T47D (cell line): ENCODE measurements at regions not wholly inside any gene's neighbourhood (a gene's known extent, or its start where the extent isn't known, plus 50 kb on each side); places are given as distances from the start of the nearest gene placed in this dataset.
"Not testable (repeated sequence)": the region's sequence is repeated elsewhere in the genome, so short reads cannot be mapped to it uniquely, and the experiment has no call there.

Experiments used
- DNase-seq, 2 experiments: peaks; one replicate each; pipeline versions ENCODE4 v3.0.0 to v3.0.0-alpha.2; 2011 to 2012; ENCODE audit warnings: low read depth in 1 of 2, low spot score in 1 of 2
- JUND ChIP-seq: IDR thresholded peaks from 2 replicates; pipeline ENCODE4 v1.6.1; 2012; ENCODE audit warnings: low read depth
- in situ Hi-C: cut with HindIII; loops from 2 replicates; pipeline ENCODE4 v1.10.0; 2016; ENCODE audit warnings: low sequenced_read_pairs, low pct_unique_long_range_greater_than_20kb

- in situ Hi-C loops: no loop called here
- no peak for TF ChIP-seq JUND
- DNase-seq: no peak
These were observed 1344.9 kb downstream of the UQCRFS1 start for GRCh38 chr19:27868007-27868406.

GRCh38 chr19:27865927-27866777 lies 1346.8 kb downstream of the UQCRFS1 start:
- no peak for TF ChIP-seq JUND
- in situ Hi-C loops: no loop called here

DNA sequence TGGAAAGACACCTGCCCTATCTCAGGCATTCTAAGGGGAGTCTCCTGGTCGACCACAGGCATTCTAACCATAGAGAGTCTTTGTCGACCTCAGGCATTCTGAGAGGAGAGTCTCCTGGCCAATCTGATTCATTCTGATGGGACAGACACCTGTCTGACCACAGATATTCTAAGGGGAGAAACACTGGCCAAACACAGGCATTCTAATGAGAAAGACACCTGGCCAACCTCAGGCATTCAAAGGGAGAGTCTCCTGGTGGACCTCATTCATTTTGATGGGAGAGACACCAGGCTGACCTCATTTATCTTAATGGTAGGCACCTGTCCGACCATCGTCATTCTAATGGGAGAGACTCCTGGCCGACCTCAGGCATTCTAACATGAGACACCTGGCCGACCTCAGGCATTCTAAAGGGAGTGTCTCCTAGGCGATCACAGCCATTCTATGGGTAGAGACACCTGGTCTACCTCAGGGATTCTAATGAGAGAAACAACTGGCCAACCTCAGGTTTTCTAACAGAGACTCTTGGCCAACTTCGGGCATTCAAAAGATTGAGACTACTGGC lies 1351.5 kb downstream of the UQCRFS1 start:
- in situ Hi-C loops: no loop called here

More at GRCh38 chr19:27865927-27866777, 1346.8 kb downstream of the UQCRFS1 start:
- DNase-seq: peak in 1 of 2 experiments; percentile 18

GRCh38 chr19:27860309-27860934 lies 1352.5 kb downstream of the UQCRFS1 start:
- DNase-seq: peak in 1 of 2 experiments; percentile 79
- TF ChIP-seq JUND: no peak
- in situ Hi-C loops: no loop called here

More for the DNA sequence above, 1351.5 kb downstream of the UQCRFS1 start:
- no peak for TF ChIP-seq JUND
- no peak for DNase-seq

GRCh38 chr19:27859689-27860088 lies 1353.3 kb downstream of the UQCRFS1 start:
- no peak for TF ChIP-seq JUND

GRCh38 chr19:27858981-27859581 lies 1353.9 kb downstream of the UQCRFS1 start:
- TF ChIP-seq JUND: no peak
- peak; percentile 11 to 96 for DNase-seq
- in situ Hi-C loops: no loop called here

More at GRCh38 chr19:27859689-27860088, 1353.3 kb downstream of the UQCRFS1 start:
- peak in 1 of 2 experiments; percentile 74 for DNase-seq
- in situ Hi-C loops: no loop called here

- in situ Hi-C loops, DNase-seq: not testable (repeated sequence)
These were observed 1360.0 kb downstream of the UQCRFS1 start for GRCh38 chr19:27852931-27853330.

GRCh38 chr19:27851543-27852060 lies 1361.3 kb downstream of the UQCRFS1 start:
- TF ChIP-seq JUND: no peak
- DNase-seq: no peak
- in situ Hi-C loops: no loop called here

DNA sequence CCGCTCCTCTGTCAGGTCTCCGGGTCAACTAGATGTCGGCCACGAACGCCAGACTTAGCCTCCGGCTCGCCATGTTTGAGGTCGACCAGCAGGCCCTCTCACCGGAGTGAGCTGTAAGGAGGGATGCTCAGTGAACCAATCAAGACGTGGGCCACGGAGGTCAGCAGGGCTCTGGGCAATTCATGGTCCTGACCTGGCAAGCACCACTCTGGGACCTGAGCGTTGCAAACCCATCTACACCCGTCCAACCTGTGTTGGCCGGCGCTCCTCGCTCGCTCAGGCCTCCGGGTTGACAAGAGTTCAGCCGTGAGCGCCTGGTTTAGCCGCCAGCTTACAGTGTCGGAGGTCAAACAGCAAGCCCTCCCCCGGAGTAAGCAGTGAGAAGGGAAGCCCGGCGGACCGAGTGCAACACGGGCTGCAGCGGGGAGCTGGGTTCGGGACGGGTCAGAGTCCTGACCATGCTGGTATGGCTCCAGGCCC lies 1361.9 kb downstream of the UQCRFS1 start:
- TF ChIP-seq JUND: no peak
- DNase-seq: no peak
- in situ Hi-C loops: no loop called here

DNA sequence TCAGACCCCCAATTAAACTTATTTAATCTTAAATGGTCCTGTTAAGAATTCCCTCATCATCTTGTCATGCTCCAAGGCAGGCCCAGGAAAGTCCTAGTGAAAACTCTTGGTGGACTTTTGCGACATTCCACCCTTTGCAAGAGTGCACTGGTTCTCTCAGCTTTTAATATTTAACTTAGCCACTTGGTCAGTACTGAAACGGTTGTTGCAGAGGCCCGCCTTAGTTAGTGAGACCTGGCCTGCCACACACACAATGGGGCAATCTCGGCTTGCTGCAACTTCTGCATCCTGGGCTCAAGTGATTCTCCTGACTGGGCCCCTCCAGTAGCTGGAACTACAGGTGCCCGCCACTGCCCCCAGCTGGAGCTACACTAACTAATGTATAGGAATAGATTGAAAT lies 1366.0 kb downstream of the UQCRFS1 start:
- no peak for DNase-seq
- in situ Hi-C loops: no loop called here

DNA sequence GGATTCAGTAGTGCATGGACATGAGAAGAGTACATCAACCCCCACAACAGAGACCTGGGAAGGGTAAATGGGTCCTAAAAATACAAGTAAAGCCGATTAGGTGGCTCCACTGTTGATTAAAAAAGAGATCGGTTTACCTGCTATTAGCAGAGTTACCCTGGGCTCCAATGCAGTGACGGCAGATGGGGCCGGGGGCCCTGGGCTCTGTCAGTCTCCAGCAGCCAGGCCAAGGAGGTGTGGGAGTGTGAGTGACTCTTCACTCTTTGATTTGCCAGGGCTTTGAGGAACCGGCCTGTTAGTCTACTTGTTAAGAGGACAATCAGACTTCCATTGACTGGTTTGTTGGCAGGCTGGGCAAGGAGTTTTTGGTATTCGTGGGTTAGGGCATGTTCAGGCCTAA lies 1368.7 kb downstream of the UQCRFS1 start:
- in situ Hi-C loops: no loop called here
- no peak for DNase-seq
- no peak for TF ChIP-seq JUND

More for the DNA sequence above, 1366.0 kb downstream of the UQCRFS1 start:
- no peak for TF ChIP-seq JUND

GRCh38 chr19:27843861-27844260 lies 1369.1 kb downstream of the UQCRFS1 start:
- TF ChIP-seq JUND: no peak
- in situ Hi-C loops: no loop called here
- no peak for DNase-seq
